ENCODE measurements at regions not wholly inside any gene's neighbourhood (a gene's known extent, or its start where the extent isn't known, plus 50 kb on each side); places are given as distances from the start of the nearest gene placed in this dataset.
"Not testable (repeated sequence)": the region's sequence is repeated elsewhere in the genome, so short reads cannot be mapped to it uniquely, and the experiment has no call there.

DNA sequence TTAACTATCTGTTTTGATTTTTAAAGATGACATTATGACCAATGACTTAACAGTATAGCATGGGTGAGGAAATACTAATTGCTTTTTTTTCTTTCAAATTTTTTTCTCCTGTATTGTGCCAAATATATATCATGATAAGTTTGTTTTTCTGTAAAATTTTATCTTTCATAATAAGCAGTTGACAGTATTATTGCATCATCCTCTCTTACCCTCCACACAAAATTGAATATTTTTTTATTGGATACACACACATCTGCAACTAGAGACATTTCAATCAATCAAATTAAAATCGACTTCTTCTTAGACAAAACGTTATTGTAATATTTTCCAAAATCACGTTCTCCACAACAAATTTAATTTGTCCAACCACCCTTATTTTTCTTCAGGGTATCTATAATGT lies 330.4 kb upstream of the BRINP3 start:
- H3K9me3 ChIP-seq (ENCODE audit: low read depth, low read length), result no peaks in the 10 kb centered on the region
- no peak overlapping the region for H3K4me3 ChIP-seq
- no peak for DNase-seq (ENCODE audit: low read depth, low spot score)
- TF ChIP-seq POLR2AphosphoS5 (IDR thresholded peaks at IDR 0.05; ENCODE audit: borderline replicate concordance, low read depth, low read length), result no peak
- TF ChIP-seq FOXP2 (optimal IDR thresholded peaks at IDR 0.05; ENCODE audit: control extremely low read depth, extremely low read length, insufficient read depth), result no peak
- TF ChIP-seq EZH2 (IDR thresholded peaks at IDR 0.05), result no peak
- H3K9ac ChIP-seq (ENCODE audit: insufficient read length), result no peak overlapping the region
- H3K36me3 ChIP-seq (ENCODE audit: insufficient read depth, low read length), result no peaks in the 10 kb centered on the region; the same call in 1 of the 2 replicates
- H3K27ac ChIP-seq, result 0 out of 2 replicates have a peak overlapping the region, but pooled peaks have one; percentile 42

DNA sequence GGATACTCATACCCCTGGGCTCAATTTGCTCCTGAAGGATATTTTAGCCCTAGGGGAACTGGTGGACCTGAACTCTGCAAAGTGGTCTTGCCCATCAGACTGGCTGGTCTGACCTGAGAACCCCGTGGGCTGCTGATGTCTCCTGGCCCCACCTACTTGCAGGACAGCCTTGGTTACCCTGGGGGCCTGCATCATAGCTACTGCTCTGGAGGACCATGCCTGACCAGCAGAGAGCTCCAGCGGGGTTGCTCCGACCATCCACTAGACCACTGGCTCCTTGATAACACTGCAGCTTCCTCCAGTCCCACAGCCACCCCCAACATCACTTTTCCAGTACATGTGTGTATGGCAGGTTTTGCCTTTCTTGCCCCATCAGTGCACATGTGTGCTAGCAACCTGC lies 331.6 kb upstream of the BRINP3 start:
- Histone ChIP-seq H3K36me3 (ENCODE audit: insufficient read depth, low read length) (no peaks in the 10 kb centered on the region; the same call in 1 of the 2 replicates), H3K4me3 (no peak overlapping the region), H3K27ac (no peak overlapping the region), H3K9me3 (ENCODE audit: low read depth, low read length) (no peaks in the 10 kb centered on the region), H3K9ac (ENCODE audit: insufficient read length) (no peak overlapping the region)
- no peak for TF ChIP-seq FOXP2 (optimal IDR thresholded peaks at IDR 0.05; ENCODE audit: control extremely low read depth, extremely low read length, insufficient read depth)
- no peak for TF ChIP-seq POLR2AphosphoS5 (IDR thresholded peaks at IDR 0.05; ENCODE audit: borderline replicate concordance, low read depth, low read length)
- no peak for TF ChIP-seq EZH2 (IDR thresholded peaks at IDR 0.05)
- DNase-seq (ENCODE audit: low read depth, low spot score), result no peak

- no peak for TF ChIP-seq FOXP2 (optimal IDR thresholded peaks at IDR 0.05; ENCODE audit: control extremely low read depth, extremely low read length, insufficient read depth)
- TF ChIP-seq EZH2 (IDR thresholded peaks at IDR 0.05), result no peak
- TF ChIP-seq POLR2AphosphoS5 (IDR thresholded peaks at IDR 0.05; ENCODE audit: borderline replicate concordance, low read depth, low read length), result no peak
- Histone ChIP-seq H3K36me3 (ENCODE audit: insufficient read depth, low read length) (no peaks in the 10 kb centered on the region; the same call in 1 of the 2 replicates), H3K9me3 (ENCODE audit: low read depth, low read length) (no peaks in the 10 kb centered on the region), H3K9ac (ENCODE audit: insufficient read length) (no peak overlapping the region), H3K4me3 (no peak overlapping the region), H3K27ac (no peak overlapping the region)
- no peak for DNase-seq (ENCODE audit: low read depth, low spot score)
Observed at GRCh38 chr1:190812996-190813395, 335.3 kb upstream of the BRINP3 start.

- no peaks in the 10 kb centered on the region for H3K9me3 ChIP-seq (ENCODE audit: low read depth, low read length)
- no peak overlapping the region for H3K27ac ChIP-seq
- H3K4me3 ChIP-seq, result no peak overlapping the region
- DNase-seq (ENCODE audit: low read depth, low spot score), result no peak
- no peak overlapping the region for H3K9ac ChIP-seq (ENCODE audit: insufficient read length)
- H3K36me3 ChIP-seq (ENCODE audit: insufficient read depth, low read length), result no peaks in the 10 kb centered on the region
- no peak for TF ChIP-seq POLR2AphosphoS5 (IDR thresholded peaks at IDR 0.05; ENCODE audit: borderline replicate concordance, low read depth, low read length)
- no peak for TF ChIP-seq FOXP2 (optimal IDR thresholded peaks at IDR 0.05; ENCODE audit: control extremely low read depth, extremely low read length, insufficient read depth)
- no peak for TF ChIP-seq EZH2 (IDR thresholded peaks at IDR 0.05)
Observed at GRCh38 chr1:190832511-190832910, 354.8 kb upstream of the BRINP3 start.

- no peak overlapping the region for H3K4me3 ChIP-seq
- no peaks in the 10 kb centered on the region for H3K9me3 ChIP-seq (ENCODE audit: low read depth, low read length)
- TF ChIP-seq FOXP2 (optimal IDR thresholded peaks at IDR 0.05; ENCODE audit: control extremely low read depth, extremely low read length, insufficient read depth), result no peak
- no peak for TF ChIP-seq EZH2 (IDR thresholded peaks at IDR 0.05)
- no peak for TF ChIP-seq POLR2AphosphoS5 (IDR thresholded peaks at IDR 0.05; ENCODE audit: borderline replicate concordance, low read depth, low read length)
- H3K9ac ChIP-seq (ENCODE audit: insufficient read length), result no peak overlapping the region
- DNase-seq (ENCODE audit: low read depth, low spot score), result no peak
- H3K27ac ChIP-seq, result no peak overlapping the region
- H3K36me3 ChIP-seq (ENCODE audit: insufficient read depth, low read length), result no peaks in the 10 kb centered on the region
Observed at GRCh38 chr1:190835658-190836057, 358.0 kb upstream of the BRINP3 start.

- not testable (repeated sequence) for H3K9ac ChIP-seq (ENCODE audit: insufficient read length); DNase-seq (ENCODE audit: low read depth, low spot score); H3K36me3 ChIP-seq (ENCODE audit: insufficient read depth, low read length); H3K4me3 ChIP-seq; H3K27ac ChIP-seq; H3K9me3 ChIP-seq (ENCODE audit: low read depth, low read length)
Observed at GRCh38 chr1:190837200-190837599, 359.5 kb upstream of the BRINP3 start.

DNA sequence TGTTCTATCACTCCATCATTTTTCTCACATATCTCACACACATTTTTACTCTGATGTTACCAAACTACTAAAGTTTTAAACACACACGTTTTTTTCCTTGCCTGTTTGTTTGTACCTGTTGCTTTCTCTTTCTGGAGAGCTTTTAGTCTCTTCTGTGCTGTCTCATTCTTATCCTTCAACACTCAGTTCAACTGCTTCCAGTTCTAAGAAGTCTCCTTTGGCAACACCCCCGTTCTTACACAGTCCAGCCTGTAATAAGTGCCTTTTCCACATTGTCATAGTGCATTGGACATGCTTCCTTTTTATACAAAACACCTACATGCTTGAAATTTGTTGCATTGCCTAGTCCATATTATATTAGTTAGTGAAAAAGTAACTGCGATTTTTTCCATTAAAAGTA lies 360.2 kb upstream of the BRINP3 start:
- Histone ChIP-seq H3K9me3 (ENCODE audit: low read depth, low read length) (no peaks in the 10 kb centered on the region), H3K27ac (no peak overlapping the region), H3K4me3 (no peak overlapping the region), H3K9ac (ENCODE audit: insufficient read length) (no peak overlapping the region), H3K36me3 (ENCODE audit: insufficient read depth, low read length) (no peaks in the 10 kb centered on the region)
- no peak for TF ChIP-seq EZH2 (IDR thresholded peaks at IDR 0.05)
- no peak for DNase-seq (ENCODE audit: low read depth, low spot score)

DNA sequence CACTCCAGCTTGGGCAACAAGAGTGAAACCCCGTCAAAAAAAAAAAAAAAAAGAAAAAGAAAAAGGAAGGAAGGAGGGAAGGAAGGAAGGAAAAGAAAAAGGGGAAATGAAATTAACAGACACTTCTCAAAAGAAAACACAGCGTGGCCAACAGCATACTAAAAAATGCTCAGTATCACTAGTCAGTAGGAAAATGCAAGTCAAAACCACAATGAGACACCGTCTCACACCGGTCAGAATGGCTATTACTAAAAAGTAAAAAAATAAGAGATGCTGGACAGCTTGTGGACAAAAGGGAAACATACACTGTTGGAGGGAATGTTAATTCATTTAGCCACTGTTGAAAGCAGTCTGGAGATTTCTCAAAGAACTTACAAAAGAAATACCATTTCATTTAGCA lies 369.5 kb upstream of the BRINP3 start:
- DNase-seq (ENCODE audit: low read depth, low spot score), result no peak
- Histone ChIP-seq H3K36me3 (ENCODE audit: insufficient read depth, low read length) (no peaks in the 10 kb centered on the region), H3K27ac (no peak overlapping the region), H3K9ac (ENCODE audit: insufficient read length) (no peak overlapping the region), H3K9me3 (ENCODE audit: low read depth, low read length) (no peaks in the 10 kb centered on the region), H3K4me3 (no peak overlapping the region)
- TF ChIP-seq POLR2AphosphoS5 (IDR thresholded peaks at IDR 0.05; ENCODE audit: borderline replicate concordance, low read depth, low read length) (no peak), FOXP2 (optimal IDR thresholded peaks at IDR 0.05; ENCODE audit: control extremely low read depth, extremely low read length, insufficient read depth) (no peak), EZH2 (IDR thresholded peaks at IDR 0.05) (no peak)

DNA sequence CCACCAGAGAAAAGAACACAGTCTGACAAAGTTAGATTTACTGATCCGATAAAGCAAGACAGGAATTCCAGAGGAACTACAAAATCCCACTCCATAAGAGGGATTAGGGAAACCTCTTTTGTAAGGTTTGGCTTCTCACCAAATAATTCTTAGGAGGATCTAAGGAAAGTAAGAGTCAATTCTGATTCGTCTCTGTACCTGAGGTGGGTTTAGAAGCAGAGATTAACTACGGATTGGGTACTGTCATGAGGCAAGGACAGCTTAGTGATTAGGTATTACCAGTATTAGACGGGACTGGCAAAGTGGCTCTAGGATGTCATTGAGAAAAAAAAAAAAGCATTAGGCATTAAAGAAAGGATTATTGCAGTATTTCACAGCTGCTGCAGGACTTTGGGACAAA lies 371.7 kb upstream of the BRINP3 start:
- Histone ChIP-seq H3K9ac (ENCODE audit: insufficient read length) (no peak overlapping the region), H3K36me3 (ENCODE audit: insufficient read depth, low read length) (no peaks in the 10 kb centered on the region), H3K4me3 (peak overlapping the region; percentile 69), H3K27ac (peak overlapping the region; percentile 75), H3K9me3 (ENCODE audit: low read depth, low read length) (no peaks in the 10 kb centered on the region)
- no peak for DNase-seq (ENCODE audit: low read depth, low spot score)
- no peak; the same call in 1 of the 2 replicates for TF ChIP-seq POLR2AphosphoS5 (IDR thresholded peaks at IDR 0.05; ENCODE audit: borderline replicate concordance, low read depth, low read length)
- no peak for TF ChIP-seq EZH2 (IDR thresholded peaks at IDR 0.05)
- TF ChIP-seq FOXP2 (optimal IDR thresholded peaks at IDR 0.05; ENCODE audit: control extremely low read depth, extremely low read length, insufficient read depth), result no peak
